GM12878 (cell line): ENCODE measurements at regions not wholly inside any gene's neighbourhood (a gene's known extent, or its start where the extent isn't known, plus 50 kb on each side); places are given as distances from the start of the nearest gene placed in this dataset.

ENCODE experiments used
- ATF2 ChIP-seq: IDR thresholded peaks from 2 replicates; pipeline ENCODE4 v1.6.1; 2012; ENCODE audit warnings: low read length, inconsistent platforms
- CBFB ChIP-seq: IDR thresholded peaks from 2 replicates; pipeline ENCODE4 v1.6.1; 2016; ENCODE audit warnings: antibody characterized with exemption, low read depth
- CEBPZ ChIP-seq: fragments of 150-350 bp; IDR thresholded peaks from 2 replicates; pipeline ENCODE4 v1.6.1; 2016; ENCODE audit warnings: low read depth, low read length
- CREM ChIP-seq: IDR thresholded peaks from 2 replicates; pipeline ENCODE4 v1.6.1; 2014; ENCODE audit warnings: antibody characterized with exemption, low read depth
- EGR1 ChIP-seq, 2 experiments: IDR thresholded peaks; 1 replicate in 1 of 2; 2 replicates in 1 of 2; pipeline ENCODE4 v1.6.1; 2011 to 2012; ENCODE audit warnings: low read depth in 2 of 2, low read length in 2 of 2, borderline replicate concordance in 1 of 2, mild to moderate bottlenecking in 1 of 2, moderate library complexity in 1 of 2
- ETV6 ChIP-seq, 2 experiments: fragments of 450-650 bp in 1 of 2; IDR thresholded peaks in 1 of 2; conservative IDR thresholded peaks in 1 of 2; 2 replicates each; pipeline ENCODE4 v1.6.1; 2014; ENCODE audit warnings: antibody characterized with exemption in 1 of 2, borderline replicate concordance in 1 of 2, low read depth in 1 of 2, mild to moderate bottlenecking in 1 of 2, moderate library complexity in 1 of 2
- HDAC6 ChIP-seq: fragments of 200-600 bp; sonication (generic); IDR thresholded peaks from one replicate; pipeline ENCODE4 v1.8.0; 2017; ENCODE audit warnings: antibody characterized with exemption; ENCODE audit not compliant: unreplicated experiment
- IRF4 ChIP-seq: IDR thresholded peaks from 2 replicates; pipeline ENCODE4 v1.6.1; 2011; ENCODE audit warnings: low read depth, low read length
- IRF5 ChIP-seq: fragments of 450-650 bp; IDR thresholded peaks from 2 replicates; pipeline ENCODE4 v1.6.1; 2017; ENCODE audit warnings: borderline replicate concordance
- JUND ChIP-seq: IDR thresholded peaks from 2 replicates; pipeline ENCODE4 v1.6.1; 2012; ENCODE audit warnings: low read depth, mild to moderate bottlenecking, low read length, improper control_type of control experiment, moderate library complexity
- MEF2A ChIP-seq: IDR thresholded peaks from 2 replicates; pipeline ENCODE4 v1.6.1; 2011; ENCODE audit warnings: low read depth, mild to moderate bottlenecking, low read length, moderate library complexity; ENCODE audit not compliant: insufficient read depth
- MLLT1 ChIP-seq: fragments of 450-650 bp; IDR thresholded peaks from 2 replicates; pipeline ENCODE4 v1.6.1; 2016; ENCODE audit warnings: mild to moderate bottlenecking
- MXI1 ChIP-seq: fragments of 150-350 bp; IDR thresholded peaks from 2 replicates; pipeline ENCODE4 v1.6.1; 2011; ENCODE audit warnings: low read depth, mild to moderate bottlenecking, inconsistent platforms, low read length, improper control_type of control experiment
- POLR2A ChIP-seq: IDR thresholded peaks from 2 replicates; pipeline ENCODE4 v1.6.1; 2011; ENCODE audit warnings: low read depth, mild to moderate bottlenecking, low read length
- SMARCA5 ChIP-seq: fragments of 450-650 bp; IDR thresholded peaks from 2 replicates; pipeline ENCODE4 v1.6.1; 2017; ENCODE audit warnings: mild to moderate bottlenecking
- SPI1 ChIP-seq: IDR thresholded peaks from 2 replicates; pipeline ENCODE4 v1.6.1; 2011; ENCODE audit warnings: low read depth, mild to moderate bottlenecking, low read length, moderate library complexity, borderline replicate concordance; ENCODE audit not compliant: insufficient read depth
- SREBF1 ChIP-seq: IDR thresholded peaks from 2 replicates; pipeline ENCODE4 v1.6.1; 2012; ENCODE audit warnings: mild to moderate bottlenecking, low read length
- ZNF384 ChIP-seq: IDR thresholded peaks from 2 replicates; pipeline ENCODE4 v1.6.1; 2012; ENCODE audit warnings: low read depth, mild to moderate bottlenecking, low read length, improper control_type of control experiment, borderline replicate concordance
- TF ChIP-seq, protein P1 (sequence below): IDR thresholded peaks from 2 replicates; pipeline ENCODE4 v1.6.1; 2011; ENCODE audit warnings: borderline replicate concordance, low read depth, mild to moderate bottlenecking, moderate library complexity, low read length; ENCODE audit not compliant: insufficient read depth, poor library complexity, severe bottlenecking

- peak; percentile 86 for TF ChIP-seq ATF2
- TF ChIP-seq SMARCA5, result peak; percentile 64; the same call in 1 of the 2 replicates
- peak; percentile 89 for TF ChIP-seq SPI1
- peak; percentile 34 for TF ChIP-seq IRF4
- 0 out of 2 replicates have a peak, but pooled peaks have one; percentile 29 for TF ChIP-seq ZNF384
- peak; percentile 60 for TF ChIP-seq CREM
- TF ChIP-seq ETV6 (conservative IDR thresholded peaks at IDR 0.05 in 1 of 2, IDR thresholded peaks at IDR 0.05 in 1 of 2; ENCODE audit: borderline replicate concordance in 1 of 2, low read depth in 1 of 2), result peak in 1 of 2 experiments; percentile 81; a peak in 1 of 4 replicates
- TF ChIP-seq MXI1, result peak; percentile 80
- peak; percentile 92 for TF ChIP-seq MEF2A
- no peak for TF ChIP-seq CEBPZ
- no peak for TF ChIP-seq SREBF1
- TF ChIP-seq, protein P1, sequence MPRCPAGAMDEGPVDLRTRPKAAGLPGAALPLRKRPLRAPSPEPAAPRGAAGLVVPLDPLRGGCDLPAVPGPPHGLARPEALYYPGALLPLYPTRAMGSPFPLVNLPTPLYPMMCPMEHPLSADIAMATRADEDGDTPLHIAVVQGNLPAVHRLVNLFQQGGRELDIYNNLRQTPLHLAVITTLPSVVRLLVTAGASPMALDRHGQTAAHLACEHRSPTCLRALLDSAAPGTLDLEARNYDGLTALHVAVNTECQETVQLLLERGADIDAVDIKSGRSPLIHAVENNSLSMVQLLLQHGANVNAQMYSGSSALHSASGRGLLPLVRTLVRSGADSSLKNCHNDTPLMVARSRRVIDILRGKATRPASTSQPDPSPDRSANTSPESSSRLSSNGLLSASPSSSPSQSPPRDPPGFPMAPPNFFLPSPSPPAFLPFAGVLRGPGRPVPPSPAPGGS, result peak; percentile 72
- peak; percentile 71; the same call in 1 of the 2 replicates for TF ChIP-seq CBFB
- peak; percentile 79 for TF ChIP-seq POLR2A
- no peak for TF ChIP-seq HDAC6
- peak; percentile 59; the same call in 1 of the 2 replicates for TF ChIP-seq JUND
- peak in 1 of 2 experiments; percentile 9; a peak in 1 of 3 replicates for TF ChIP-seq EGR1 (IDR thresholded peaks at IDR 0.05; ENCODE audit: borderline replicate concordance in 1 of 2, low read depth in 2 of 2, low read length in 2 of 2)
- no peak for TF ChIP-seq IRF5
- 0 out of 2 replicates have a peak, but pooled peaks have one; percentile 60 for TF ChIP-seq MLLT1
Observed at GRCh38 chr10:11684717-11685645, 57.2 kb upstream of the ECHDC3 start (continued).
